Heart left ventricle (tissue), 16 donors: ENCODE measurements at regions not wholly inside any gene's neighbourhood (a gene's known extent, or its start where the extent isn't known, plus 50 kb on each side); places are given as distances from the start of the nearest gene placed in this dataset.
A peak's percentile ranks its signal among the peaks of the same experiment; 100 is the strongest.

ENCODE experiments used
- ATAC-seq, 4 donors: fragments of 200-7000 bp; cut with Tn5 transposase; one replicate each; pipeline ENCODE4 v1.9.1; 2020 to 2022; ENCODE audit warnings: moderate library complexity in 4 of 4, mild to moderate bottlenecking in 3 of 4, moderate number of reproducible peaks in 1 of 4
- DNase-seq, 5 donors: peaks; one replicate each; pipeline ENCODE4 v3.0.0-alpha.2; 2020
- H3K27ac ChIP-seq, 12 donors: fragments of 200-600 bp; sonication (generic) in 4 of 12; one replicate each; pipeline versions ENCODE4 v1.5.0 to v1.8.0; 2016 to 2022; ENCODE audit warnings: mild to moderate bottlenecking in 2 of 12
- H3K27me3 ChIP-seq, 9 donors: fragments of 200-600 bp; sonication (generic) in 2 of 9; one replicate each; pipeline versions ENCODE4 v1.5.1 to v1.8.0; 2016 to 2022; ENCODE audit warnings: mild to moderate bottlenecking in 3 of 9
- H3K36me3 ChIP-seq, 9 donors: fragments of 200-600 bp; sonication (generic) in 2 of 9; one replicate each; pipeline versions ENCODE4 v1.5.0 to v1.8.0; 2018 to 2022; ENCODE audit warnings: mild to moderate bottlenecking in 2 of 9
- H3K4me1 ChIP-seq, 12 donors: fragments of 200-600 bp; sonication (generic) in 4 of 12; one replicate each; pipeline versions ENCODE4 v1.5.0 to v1.8.0; 2016 to 2022; ENCODE audit warnings: mild to moderate bottlenecking in 3 of 12
- H3K4me3 ChIP-seq, 12 donors: fragments of 200-600 bp; sonication (generic) in 4 of 12; one replicate each; pipeline versions ENCODE4 v1.5.0 to v1.8.0; 2017 to 2022; ENCODE audit warnings: mild to moderate bottlenecking in 9 of 12, moderate library complexity in 4 of 12
- H3K9me3 ChIP-seq, 12 donors: fragments of 200-600 bp; sonication (generic) in 4 of 12; one replicate each; pipeline versions ENCODE4 v1.5.0 to v1.8.0; 2016 to 2022; ENCODE audit warnings: mild to moderate bottlenecking in 1 of 12
- POLR2A ChIP-seq, 2 donors: fragments of 450-650 bp; IDR thresholded peaks; one replicate each; pipeline ENCODE4 v1.6.1; 2017; ENCODE audit warnings: antibody characterized with exemption in 2 of 2, mild to moderate bottlenecking in 2 of 2, moderate library complexity in 2 of 2
- WGBS, 4 donors: extraction: QIAGEN DNeasy Blood & Tissue Kit in 2 of 4; methylation state at CpG; one replicate each; pipeline versions ENCODE4 v1.1.5 to v1.1.7; 2013 to 2018; 5-methylcytosine and 5-hydroxymethylcytosine counted together
- intact Hi-C, 10 donors: fragments of 100-400 bp; cut with DNase I; formaldehyde crosslinking; loops; one replicate each; pipeline versions ENCODE4 v1.11.1 to v1.14.2; 2022
- TF ChIP-seq, protein P1 (sequence below), 12 donors: fragments of 200-600 bp; sonication (generic) in 4 of 12; IDR thresholded peaks; one replicate each; pipeline versions ENCODE4 v1.5.0 to v1.8.0; 2018 to 2022; ENCODE audit warnings: antibody characterized with exemption in 12 of 12, mild to moderate bottlenecking in 5 of 12
- donor health status: ischemic (EF 13 %, LVEDD 7.1; RV severe dilation, severe dysfunction).
- donor health status: healthy with polysubstance abuse.
- donor health status: DM: no; HTN: yes; CAD: no.
- donor health status: DM: no; HTN: no; CAD: no.
- donor health status: ischemic (EF 25% LVEDD 6.9; RV normal size, moderate dysfunction).
- donor health status: ischemic (EF 25% LVEDD 5.7; RV mildly dilated, moderate dysfunction).
- donor health status: healthy.
- donor health status: DM: yes; HTN: yes; CAD: no.
- donor health status: ischemic (EF 35%, LVEDD 5.7; RV mildly dilated, moderate dysfunction).
- donor health status: nonischemic (EF 11% LVEDD 7.7; RV severe dilation, severe dysfunction).
- donor health status: DM: yes; HTN: yes; CAD: no.
- donor health status: PGD.
- donor health status: ischemic (EF 29% LVEDD 5.4; RV normal size, mild dysfunction).
- donor health status: nonischemic (EF 23%, LVEDD 6.1; RV moderate dilation, normal function).

DNA sequence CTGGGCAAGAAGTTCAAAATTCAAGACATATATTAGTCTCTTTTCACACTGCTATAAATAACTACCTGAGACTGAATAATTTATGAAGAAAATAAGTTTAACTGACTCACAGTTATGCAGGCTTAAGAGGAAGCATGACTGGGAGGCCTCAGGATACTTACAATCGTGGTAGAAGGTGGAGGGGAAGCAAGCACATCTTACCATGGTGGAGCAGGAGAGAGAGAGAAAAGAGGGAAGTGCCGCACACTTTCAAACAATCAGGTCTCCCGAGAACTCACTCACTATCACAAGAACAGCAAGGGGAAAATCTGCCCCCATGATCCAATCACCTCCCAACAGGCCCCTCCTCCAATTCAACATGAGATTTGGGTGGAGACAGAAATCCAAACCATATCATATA lies 273.3 kb upstream of the RASGEF1B start:
- no peak for TF ChIP-seq POLR2A (IDR thresholded peaks at IDR 0.05)
- DNase-seq (no peak), ATAC-seq (no peak)
- WGBS, 4 donors = 47 to 63% (median 55%) methylated on average over 3 of the region's 3 CpGs
- Histone ChIP-seq H3K27me3 (no peaks in the 10 kb centered on the region), H3K4me1 (peaks cover 0 to 21% (median 0%) of the 10 kb centered on the region in 12 donors), H3K27ac (no peak overlapping the region), H3K9me3 (no peaks in the 10 kb centered on the region), H3K4me3 (no peak overlapping the region), H3K36me3 (no peaks in the 10 kb centered on the region)
- intact Hi-C loops = no loop called here

DNA sequence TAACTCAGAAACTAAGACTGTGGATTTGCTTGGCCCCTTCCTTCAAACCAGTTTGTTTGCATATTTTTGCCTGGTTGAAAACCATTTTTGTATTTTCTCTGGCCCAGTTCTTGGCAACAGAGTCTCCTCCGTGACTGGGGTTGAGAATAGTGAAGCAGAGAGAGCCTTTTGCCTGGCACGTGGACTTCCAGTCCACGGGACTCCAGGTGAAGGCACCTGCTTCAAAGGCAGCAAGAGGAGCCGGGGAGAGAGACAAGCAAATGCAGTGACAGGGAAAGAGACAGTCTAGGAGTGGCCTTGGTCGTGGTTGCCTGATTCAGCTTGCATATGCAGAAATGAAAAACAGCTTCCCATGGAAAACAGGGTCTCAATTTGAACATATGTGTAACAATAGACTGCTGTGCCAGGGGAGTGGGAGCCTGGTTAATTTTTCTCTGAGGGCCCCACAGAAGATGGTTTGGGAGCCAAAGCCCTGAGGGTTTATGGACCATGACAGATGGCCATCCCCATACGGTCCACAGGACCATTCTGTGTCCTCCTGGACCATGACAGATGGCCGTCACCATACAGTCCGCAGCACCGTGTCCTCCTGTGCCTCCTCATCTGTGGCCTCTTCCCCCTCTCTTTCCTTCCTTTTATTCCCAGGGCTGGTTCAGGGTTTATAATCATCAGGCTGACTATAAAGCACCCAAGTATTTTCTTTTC lies 272.2 kb upstream of the RASGEF1B start:
- no peak for ATAC-seq
- intact Hi-C loops = no loop called here
- Histone ChIP-seq H3K4me1 (peaks cover 0 to 21% (median 0%) of the 10 kb centered on the region in 12 donors), H3K9me3 (no peaks in the 10 kb centered on the region), H3K36me3 (no peaks in the 10 kb centered on the region), H3K27me3 (no peaks in the 10 kb centered on the region), H3K27ac (no peak overlapping the region), H3K4me3 (no peak overlapping the region)
- 91 to 95% (median 93%) methylated on average over 9 of the region's 9 CpGs for WGBS, 4 donors
- no peak for TF ChIP-seq POLR2A (IDR thresholded peaks at IDR 0.05)
- TF ChIP-seq, protein P1, sequence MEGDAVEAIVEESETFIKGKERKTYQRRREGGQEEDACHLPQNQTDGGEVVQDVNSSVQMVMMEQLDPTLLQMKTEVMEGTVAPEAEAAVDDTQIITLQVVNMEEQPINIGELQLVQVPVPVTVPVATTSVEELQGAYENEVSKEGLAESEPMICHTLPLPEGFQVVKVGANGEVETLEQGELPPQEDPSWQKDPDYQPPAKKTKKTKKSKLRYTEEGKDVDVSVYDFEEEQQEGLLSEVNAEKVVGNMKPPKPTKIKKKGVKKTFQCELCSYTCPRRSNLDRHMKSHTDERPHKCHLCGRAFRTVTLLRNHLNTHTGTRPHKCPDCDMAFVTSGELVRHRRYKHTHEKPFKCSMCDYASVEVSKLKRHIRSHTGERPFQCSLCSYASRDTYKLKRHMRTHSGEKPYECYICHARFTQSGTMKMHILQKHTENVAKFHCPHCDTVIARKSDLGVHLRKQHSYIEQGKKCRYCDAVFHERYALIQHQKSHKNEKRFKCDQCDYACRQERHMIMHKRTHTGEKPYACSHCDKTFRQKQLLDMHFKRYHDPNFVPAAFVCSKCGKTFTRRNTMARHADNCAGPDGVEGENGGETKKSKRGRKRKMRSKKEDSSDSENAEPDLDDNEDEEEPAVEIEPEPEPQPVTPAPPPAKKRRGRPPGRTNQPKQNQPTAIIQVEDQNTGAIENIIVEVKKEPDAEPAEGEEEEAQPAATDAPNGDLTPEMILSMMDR (IDR thresholded peaks at IDR 0.05) = no peak
- no peak for DNase-seq

DNA sequence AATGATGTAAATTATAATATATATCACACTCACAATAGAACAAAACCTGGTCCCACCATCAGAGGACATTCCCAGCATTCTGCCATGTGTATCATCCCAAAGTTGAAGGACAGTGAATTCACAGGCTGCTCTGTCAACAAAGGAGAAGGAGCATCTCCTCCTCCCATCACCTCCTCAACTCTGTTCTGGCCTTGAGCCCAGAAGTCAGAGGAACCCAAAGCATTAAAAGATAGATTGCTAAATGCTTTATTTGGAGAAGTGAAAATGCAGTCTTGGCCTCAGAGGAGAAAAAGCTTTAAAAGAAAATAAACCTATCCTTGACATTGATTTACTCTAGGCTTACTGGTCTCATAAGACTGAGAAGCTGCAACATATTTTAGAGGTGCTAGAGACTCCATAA lies 268.8 kb upstream of the RASGEF1B start:
- no peaks in the 10 kb centered on the region for H3K36me3 ChIP-seq
- peak in 1 of 4 donors; percentile 36 for ATAC-seq

DNA sequence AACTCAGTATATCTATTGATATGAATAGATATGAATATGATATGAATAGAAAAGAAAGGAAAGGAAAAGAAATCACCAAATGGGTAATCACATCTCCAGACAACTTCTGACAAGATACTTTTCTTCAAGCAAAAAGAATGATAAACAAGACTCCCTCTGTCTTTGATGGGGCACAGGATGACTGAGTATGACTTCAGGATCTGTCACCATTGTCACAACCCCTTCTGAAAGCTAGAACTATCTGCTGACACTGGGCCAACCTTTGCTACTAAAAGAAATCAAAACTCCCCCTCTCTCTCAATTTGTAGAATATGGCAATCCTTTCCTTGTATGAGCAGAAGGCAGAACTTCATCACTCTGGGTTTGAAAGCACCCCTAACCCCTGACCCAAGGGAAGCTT lies 267.2 kb upstream of the RASGEF1B start:
- ATAC-seq = no peak
- TF ChIP-seq, protein P1 (IDR thresholded peaks at IDR 0.05) = no peak
- no peak for TF ChIP-seq POLR2A (IDR thresholded peaks at IDR 0.05)
- Histone ChIP-seq H3K27me3 (no peaks in the 10 kb centered on the region), H3K36me3 (no peaks in the 10 kb centered on the region), H3K9me3 (no peaks in the 10 kb centered on the region), H3K27ac (no peak overlapping the region), H3K4me3 (no peak overlapping the region), H3K4me1 (peaks cover 0 to 4% (median 0%) of the 10 kb centered on the region in 12 donors)
- intact Hi-C loops = no loop called here
- DNase-seq = no peak

More for the DNA sequence above, 268.8 kb upstream of the RASGEF1B start:
- Histone ChIP-seq H3K9me3 (no peaks in the 10 kb centered on the region), H3K27me3 (no peaks in the 10 kb centered on the region), H3K4me3 (no peak overlapping the region), H3K27ac (no peak overlapping the region), H3K4me1 (peaks cover 0 to 4% (median 0%) of the 10 kb centered on the region in 12 donors)
- DNase-seq = no peak
- no peak for TF ChIP-seq POLR2A (IDR thresholded peaks at IDR 0.05)
- TF ChIP-seq, protein P1 (IDR thresholded peaks at IDR 0.05) = no peak
- intact Hi-C loops = no loop called here
